ENCODE measurements at regions not wholly inside any gene's neighbourhood (a gene's known extent, or its start where the extent isn't known, plus 50 kb on each side); places are given as distances from the start of the nearest gene placed in this dataset.

GRCh38 chr16:65787921-65788320, 578.6 kb upstream of the CDH5 start:
- TF ChIP-seq, protein P1, sequence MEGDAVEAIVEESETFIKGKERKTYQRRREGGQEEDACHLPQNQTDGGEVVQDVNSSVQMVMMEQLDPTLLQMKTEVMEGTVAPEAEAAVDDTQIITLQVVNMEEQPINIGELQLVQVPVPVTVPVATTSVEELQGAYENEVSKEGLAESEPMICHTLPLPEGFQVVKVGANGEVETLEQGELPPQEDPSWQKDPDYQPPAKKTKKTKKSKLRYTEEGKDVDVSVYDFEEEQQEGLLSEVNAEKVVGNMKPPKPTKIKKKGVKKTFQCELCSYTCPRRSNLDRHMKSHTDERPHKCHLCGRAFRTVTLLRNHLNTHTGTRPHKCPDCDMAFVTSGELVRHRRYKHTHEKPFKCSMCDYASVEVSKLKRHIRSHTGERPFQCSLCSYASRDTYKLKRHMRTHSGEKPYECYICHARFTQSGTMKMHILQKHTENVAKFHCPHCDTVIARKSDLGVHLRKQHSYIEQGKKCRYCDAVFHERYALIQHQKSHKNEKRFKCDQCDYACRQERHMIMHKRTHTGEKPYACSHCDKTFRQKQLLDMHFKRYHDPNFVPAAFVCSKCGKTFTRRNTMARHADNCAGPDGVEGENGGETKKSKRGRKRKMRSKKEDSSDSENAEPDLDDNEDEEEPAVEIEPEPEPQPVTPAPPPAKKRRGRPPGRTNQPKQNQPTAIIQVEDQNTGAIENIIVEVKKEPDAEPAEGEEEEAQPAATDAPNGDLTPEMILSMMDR (IDR thresholded peaks at IDR 0.05) = no peak
- TF ChIP-seq POLR2A (IDR thresholded peaks at IDR 0.05) = no peak
